Tibial nerve (tissue), 3 donors: ENCODE measurements at regions not wholly inside any gene's neighbourhood (a gene's known extent, or its start where the extent isn't known, plus 50 kb on each side); places are given as distances from the start of the nearest gene placed in this dataset.

ENCODE experiments used
- CTCF ChIP-seq, 5 experiments: fragments of 200-600 bp in 3 of 5; fragments of 450-650 bp in 2 of 5; sonication (generic) in 3 of 5; IDR thresholded peaks; one replicate each; pipeline ENCODE4 v1.5.1; 2016 to 2019; ENCODE audit warnings: antibody characterized with exemption in 5 of 5, mild to moderate bottlenecking in 3 of 5, moderate library complexity in 2 of 5
- POLR2A ChIP-seq, 2 donors: fragments of 450-650 bp; IDR thresholded peaks; one replicate each; pipeline ENCODE4 v1.6.1; 2017; ENCODE audit warnings: antibody characterized with exemption in 2 of 2, mild to moderate bottlenecking in 2 of 2, moderate library complexity in 2 of 2

GRCh38 chr2:154549869-154550268, 148.6 kb upstream of the KCNJ3 start:
- TF ChIP-seq CTCF (IDR thresholded peaks at IDR 0.05) (no peak), POLR2A (IDR thresholded peaks at IDR 0.05) (no peak)
